ENCODE measurements at regions not wholly inside any gene's neighbourhood (a gene's known extent, or its start where the extent isn't known, plus 50 kb on each side); places are given as distances from the start of the nearest gene placed in this dataset.
"Not testable (repeated sequence)": the region's sequence is repeated elsewhere in the genome, so short reads cannot be mapped to it uniquely, and the experiment has no call there.

GRCh38 chr9:41321277-41321676 lies 132.2 kb upstream of the ZNG1F start:
- H3K27me3 Mint-ChIP-seq, H3K4me1 Mint-ChIP-seq, H3K4me3 Mint-ChIP-seq, H3K27ac Mint-ChIP-seq, DNase-seq, CTCF ChIA-PET, H3K36me3 Mint-ChIP-seq, H3K9me3 Mint-ChIP-seq: not testable (repeated sequence)

GRCh38 chr9:41308953-41309352 lies 119.8 kb upstream of the ZNG1F start:
- H3K27ac Mint-ChIP-seq, H3K4me1 Mint-ChIP-seq, CTCF ChIA-PET, H3K36me3 Mint-ChIP-seq, H3K27me3 Mint-ChIP-seq, DNase-seq, H3K4me3 Mint-ChIP-seq, H3K9me3 Mint-ChIP-seq: not testable (repeated sequence)

- CTCF ChIA-PET, H3K4me1 Mint-ChIP-seq, H3K27ac Mint-ChIP-seq, H3K36me3 Mint-ChIP-seq, H3K27me3 Mint-ChIP-seq, H3K4me3 Mint-ChIP-seq, DNase-seq, H3K9me3 Mint-ChIP-seq: not testable (repeated sequence)
Observed at GRCh38 chr9:41285744-41286143, 96.6 kb upstream of the ZNG1F start.

GRCh38 chr9:41280299-41281238 lies 91.5 kb upstream of the ZNG1F start:
- H3K4me1 Mint-ChIP-seq, DNase-seq, H3K27me3 Mint-ChIP-seq, H3K9me3 Mint-ChIP-seq, CTCF ChIA-PET, H3K4me3 Mint-ChIP-seq, H3K27ac Mint-ChIP-seq, H3K36me3 Mint-ChIP-seq: not testable (repeated sequence)

- H3K4me1 Mint-ChIP-seq, H3K4me3 Mint-ChIP-seq, H3K36me3 Mint-ChIP-seq, H3K27me3 Mint-ChIP-seq, H3K9me3 Mint-ChIP-seq, DNase-seq, CTCF ChIA-PET, H3K27ac Mint-ChIP-seq: not testable (repeated sequence)
Observed at GRCh38 chr9:41279437-41279836, 90.3 kb upstream of the ZNG1F start.

- H3K27me3 Mint-ChIP-seq, H3K4me3 Mint-ChIP-seq, DNase-seq, H3K9me3 Mint-ChIP-seq, H3K36me3 Mint-ChIP-seq, CTCF ChIA-PET, H3K27ac Mint-ChIP-seq, H3K4me1 Mint-ChIP-seq: not testable (repeated sequence)
Observed at GRCh38 chr9:41279033-41279432, 89.9 kb upstream of the ZNG1F start.

- H3K4me1 Mint-ChIP-seq, H3K27me3 Mint-ChIP-seq, H3K9me3 Mint-ChIP-seq, CTCF ChIA-PET, H3K36me3 Mint-ChIP-seq: not testable (repeated sequence)
- DNase-seq, result peak; percentile 86
- Mint-ChIP-seq H3K27ac (peak overlapping the region; percentile 74), H3K4me3 (peak overlapping the region; percentile 66)
Observed at GRCh38 chr9:41273549-41274267, 84.6 kb upstream of the ZNG1F start.

GRCh38 chr9:41272879-41273548 lies 83.9 kb upstream of the ZNG1F start:
- not testable (repeated sequence) for H3K27ac Mint-ChIP-seq
- H3K4me3 Mint-ChIP-seq, result peak overlapping the region; percentile 48

GRCh38 chr9:41270992-41271391 lies 81.9 kb upstream of the ZNG1F start:
- H3K36me3 Mint-ChIP-seq, H3K4me3 Mint-ChIP-seq, H3K9me3 Mint-ChIP-seq, CTCF ChIA-PET, H3K27ac Mint-ChIP-seq, H3K4me1 Mint-ChIP-seq, DNase-seq: not testable (repeated sequence)
- H3K27me3 Mint-ChIP-seq, result peaks cover 11% of the 10 kb centered on the region

More at GRCh38 chr9:41272879-41273548, 83.9 kb upstream of the ZNG1F start:
- H3K27me3 Mint-ChIP-seq, CTCF ChIA-PET, H3K9me3 Mint-ChIP-seq, H3K4me1 Mint-ChIP-seq, H3K36me3 Mint-ChIP-seq: not testable (repeated sequence)
- peak; percentile 53 for DNase-seq

- H3K4me3 Mint-ChIP-seq, H3K4me1 Mint-ChIP-seq, H3K9me3 Mint-ChIP-seq, CTCF ChIA-PET, DNase-seq, H3K36me3 Mint-ChIP-seq, H3K27ac Mint-ChIP-seq: not testable (repeated sequence)
- H3K27me3 Mint-ChIP-seq, result peaks cover 12% of the 10 kb centered on the region
Observed at GRCh38 chr9:41269471-41269870, 80.4 kb upstream of the ZNG1F start.

GRCh38 chr9:41269054-41269453 lies 79.9 kb upstream of the ZNG1F start:
- H3K36me3 Mint-ChIP-seq, H3K27ac Mint-ChIP-seq, H3K4me3 Mint-ChIP-seq, H3K9me3 Mint-ChIP-seq, H3K4me1 Mint-ChIP-seq, DNase-seq, CTCF ChIA-PET: not testable (repeated sequence)
- peaks cover 11% of the 10 kb centered on the region for H3K27me3 Mint-ChIP-seq

- H3K36me3 Mint-ChIP-seq, DNase-seq, H3K27me3 Mint-ChIP-seq, H3K4me3 Mint-ChIP-seq, H3K27ac Mint-ChIP-seq, H3K4me1 Mint-ChIP-seq, CTCF ChIA-PET, H3K9me3 Mint-ChIP-seq: not testable (repeated sequence)
Observed at GRCh38 chr9:41266602-41267001, 77.5 kb upstream of the ZNG1F start.

- H3K36me3 Mint-ChIP-seq, H3K9me3 Mint-ChIP-seq, H3K4me1 Mint-ChIP-seq, H3K4me3 Mint-ChIP-seq, CTCF ChIA-PET, H3K27ac Mint-ChIP-seq, DNase-seq, H3K27me3 Mint-ChIP-seq: not testable (repeated sequence)
Observed at GRCh38 chr9:41266000-41266399, 76.9 kb upstream of the ZNG1F start.

GRCh38 chr9:41251973-41252372 lies 62.9 kb upstream of the ZNG1F start:
- H3K4me3 Mint-ChIP-seq, H3K4me1 Mint-ChIP-seq, H3K27ac Mint-ChIP-seq, H3K27me3 Mint-ChIP-seq, DNase-seq, H3K36me3 Mint-ChIP-seq, CTCF ChIA-PET: not testable (repeated sequence)
- H3K9me3 Mint-ChIP-seq, result peaks cover 27% of the 10 kb centered on the region

GRCh38 chr9:41251101-41251500 lies 62.0 kb upstream of the ZNG1F start:
- peaks cover 32% of the 10 kb centered on the region for H3K9me3 Mint-ChIP-seq
- H3K4me1 Mint-ChIP-seq, H3K27ac Mint-ChIP-seq, DNase-seq, H3K27me3 Mint-ChIP-seq, H3K4me3 Mint-ChIP-seq, H3K36me3 Mint-ChIP-seq, CTCF ChIA-PET: not testable (repeated sequence)

All from activated naive CD4-positive, alpha-beta T cell treated with anti-CD3 and anti-CD28 coated beads, Interleukin-2, amount 10 ng/mL, durations not matched to agents 7 days and 5 days (primary cell).